UCSD-AML1 (cell line): ENCODE measurements at regions not wholly inside any gene's neighbourhood (a gene's known extent, or its start where the extent isn't known, plus 50 kb on each side); places are given as distances from the start of the nearest gene placed in this dataset.
"Not testable (repeated sequence)": the region's sequence is repeated elsewhere in the genome, so short reads cannot be mapped to it uniquely, and the experiment has no call there.

Experiments
- DNase-seq: peaks from one replicate; lab custom pipeline; 2025; ENCODE audit not compliant: unreplicated experiment; lab: John Stamatoyannopoulos, UW

DNA sequence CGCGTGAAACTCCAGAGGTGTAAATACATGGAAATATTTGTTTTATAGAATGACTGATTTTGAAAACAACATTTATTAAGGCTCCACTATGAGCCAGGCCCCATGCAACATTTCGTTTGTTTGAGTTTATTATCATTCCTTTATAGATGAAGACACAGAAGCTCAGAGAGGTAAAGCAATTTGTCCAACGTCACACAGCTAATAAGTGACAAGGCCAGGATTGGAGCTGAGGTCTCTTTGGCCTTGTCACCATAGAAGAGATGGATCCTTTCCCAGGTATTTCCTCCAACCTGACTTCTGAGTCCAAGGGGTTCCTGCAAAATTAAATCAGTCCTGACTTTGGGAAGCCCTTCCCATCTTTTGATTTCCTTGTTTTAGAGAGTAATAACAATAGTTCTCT is 98.0 kb downstream of the SYF2 start:
- no peak for DNase-seq

DNA sequence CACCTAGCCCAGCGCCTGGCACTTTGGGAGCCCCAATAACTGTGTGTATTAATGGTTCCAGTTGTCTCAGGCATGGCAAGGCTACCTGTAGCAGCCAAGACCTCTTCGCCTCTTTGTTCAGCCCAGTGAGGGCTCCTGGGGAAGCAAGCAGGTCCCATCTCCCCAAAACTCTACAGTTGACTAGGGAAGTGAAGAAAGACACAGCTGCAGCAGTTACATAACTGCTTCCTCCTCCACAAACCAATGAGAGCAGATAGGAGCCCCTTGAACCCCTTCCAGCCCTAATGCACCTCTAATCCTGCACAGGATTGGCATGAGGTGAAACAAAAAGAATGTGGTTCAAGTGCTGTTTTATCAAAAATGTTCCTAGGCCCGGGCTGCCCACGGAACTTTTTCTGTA is 100.5 kb downstream of the SYF2 start:
- DNase-seq = no peak

DNA sequence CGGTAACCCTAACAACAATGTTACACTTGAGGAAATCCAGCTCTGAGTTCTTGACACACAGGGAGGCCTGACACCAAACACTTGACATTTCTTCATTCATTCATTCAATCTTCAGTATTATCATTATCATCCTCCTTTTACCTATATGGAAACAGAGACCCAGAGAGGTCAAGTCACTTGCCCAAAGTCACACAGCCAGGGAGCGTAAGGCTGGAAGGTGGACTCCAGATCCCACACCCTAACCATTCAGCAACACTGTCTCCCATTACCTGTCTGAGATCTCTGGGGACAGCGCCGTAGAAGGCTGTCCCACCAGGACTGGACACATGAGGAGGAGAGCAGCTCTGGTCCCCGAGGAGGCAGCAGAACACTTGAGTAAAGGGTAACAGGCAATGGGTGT is 101.4 kb downstream of the SYF2 start:
- no peak for DNase-seq

DNA sequence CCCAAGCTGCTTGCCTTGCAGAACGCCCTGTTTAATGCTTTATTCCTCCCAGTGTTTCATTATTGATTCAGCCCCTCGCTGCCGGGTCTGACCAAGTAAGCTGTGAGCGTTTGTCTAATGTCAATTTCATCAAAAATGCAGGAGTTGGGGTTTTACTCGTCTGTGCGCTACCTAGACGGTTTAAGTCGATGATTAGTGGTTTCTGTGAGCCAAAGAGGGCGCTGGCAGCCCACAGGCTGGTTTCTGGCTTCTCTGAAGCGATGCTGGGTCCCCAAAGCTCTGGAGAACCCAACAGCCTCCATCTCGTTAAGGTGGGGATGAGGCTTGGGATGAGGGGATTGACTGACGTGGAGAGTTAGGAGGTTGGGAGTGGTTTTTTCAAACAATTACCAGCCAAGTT is 102.9 kb downstream of the SYF2 start:
- DNase-seq = no peak

DNA sequence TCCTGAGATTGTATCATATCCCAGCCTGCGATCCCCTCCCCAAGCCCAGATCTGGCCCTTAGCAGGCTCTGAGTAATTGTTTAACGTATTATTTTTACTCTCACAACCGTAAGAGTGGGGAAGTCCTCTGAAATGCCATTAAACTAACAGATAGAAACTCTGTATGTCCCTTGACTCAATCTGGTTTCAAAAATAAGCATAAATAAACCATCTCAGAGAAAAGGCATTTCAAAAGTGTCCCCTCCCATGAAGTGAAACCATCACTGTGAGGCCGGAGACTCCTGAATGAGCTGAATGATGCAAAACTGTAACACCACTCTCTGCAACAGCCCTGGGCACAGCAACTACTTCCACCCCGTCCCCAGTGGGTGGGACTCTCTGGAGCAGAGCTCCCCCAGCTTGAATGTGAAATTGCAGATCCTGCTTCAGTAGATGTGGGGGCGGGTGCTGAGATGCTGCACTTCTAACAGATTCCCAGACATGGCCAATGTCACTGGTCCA is 104.1 kb downstream of the SYF2 start:
- no peak for DNase-seq

DNA sequence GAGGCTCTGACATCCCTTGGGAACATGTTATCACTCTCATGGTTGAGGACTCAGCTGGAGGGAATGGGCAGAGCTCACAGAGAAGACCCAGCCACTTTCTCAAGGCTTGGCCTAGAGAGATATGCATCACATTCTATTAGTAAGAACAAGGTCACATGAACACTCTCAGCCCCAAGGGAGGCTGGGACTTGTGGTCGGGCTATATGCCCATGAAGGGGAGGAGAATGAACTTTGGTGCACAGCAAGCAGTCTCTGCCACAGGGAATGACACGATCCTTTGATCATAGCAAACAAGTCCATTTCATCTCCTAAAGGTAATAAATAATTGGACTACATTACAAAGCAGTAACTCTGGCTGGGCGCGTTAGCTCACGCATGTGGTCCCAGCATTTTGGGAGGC is 105.7 kb downstream of the SYF2 start:
- no peak for DNase-seq

DNA sequence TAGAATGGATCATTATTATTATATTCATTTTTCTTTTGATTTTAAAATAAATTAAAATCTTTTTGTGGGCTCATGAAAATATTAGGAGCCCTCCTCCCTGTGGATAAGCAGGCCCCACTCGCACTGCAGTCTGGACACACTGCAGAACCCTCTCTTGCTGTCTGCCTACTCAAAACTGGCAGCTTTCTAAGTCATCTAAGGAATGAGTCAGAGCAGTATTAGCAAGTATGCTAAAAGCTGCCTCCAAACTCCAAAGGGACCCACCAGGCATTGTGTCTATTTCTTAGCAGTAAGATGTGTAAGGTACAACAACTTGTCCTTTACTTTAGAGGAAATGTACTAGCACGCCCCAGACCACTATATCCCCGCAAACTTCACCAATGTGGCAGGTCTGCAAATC is 108.8 kb downstream of the SYF2 start:
- DNase-seq = no peak

DNA sequence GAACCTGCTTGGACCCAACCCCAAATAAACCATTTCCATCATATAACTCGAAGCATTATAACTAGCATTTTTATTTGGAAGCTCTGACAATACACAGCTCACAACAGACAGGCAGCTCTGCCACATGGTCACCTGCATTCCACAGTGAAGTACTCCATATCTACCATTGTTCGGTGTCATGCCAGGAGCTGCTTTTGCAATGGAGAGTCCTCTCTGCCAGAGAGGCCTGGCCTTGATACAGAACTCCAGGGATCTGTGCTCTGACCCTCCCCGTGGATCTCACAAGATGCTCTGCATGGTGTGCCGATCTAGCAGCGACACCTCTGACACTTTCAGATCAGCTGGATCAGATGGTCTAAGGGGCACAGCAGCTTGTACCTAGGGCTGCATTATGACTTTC is 109.6 kb downstream of the SYF2 start:
- DNase-seq = no peak

DNA sequence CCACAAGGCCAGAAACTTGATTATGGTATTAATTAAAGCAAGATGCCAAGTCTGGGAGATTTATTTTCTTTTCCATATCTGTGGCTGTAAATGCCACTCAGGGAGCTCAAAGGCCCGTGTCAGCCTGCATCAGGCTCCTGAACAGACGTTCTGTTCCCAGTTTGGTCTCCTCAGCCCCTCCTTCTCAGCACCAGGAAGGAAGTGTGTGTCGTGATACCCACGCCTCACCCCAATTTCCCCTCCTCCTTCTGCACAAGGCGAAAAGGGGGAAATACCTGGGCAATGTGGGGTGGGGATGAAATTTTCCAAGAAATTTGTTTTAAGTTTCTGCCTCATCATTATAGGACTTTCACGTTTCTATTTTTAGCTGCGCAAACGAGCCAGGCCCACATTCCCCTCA is 112.0 kb downstream of the SYF2 start:
- peak; percentile 61 for DNase-seq

DNA sequence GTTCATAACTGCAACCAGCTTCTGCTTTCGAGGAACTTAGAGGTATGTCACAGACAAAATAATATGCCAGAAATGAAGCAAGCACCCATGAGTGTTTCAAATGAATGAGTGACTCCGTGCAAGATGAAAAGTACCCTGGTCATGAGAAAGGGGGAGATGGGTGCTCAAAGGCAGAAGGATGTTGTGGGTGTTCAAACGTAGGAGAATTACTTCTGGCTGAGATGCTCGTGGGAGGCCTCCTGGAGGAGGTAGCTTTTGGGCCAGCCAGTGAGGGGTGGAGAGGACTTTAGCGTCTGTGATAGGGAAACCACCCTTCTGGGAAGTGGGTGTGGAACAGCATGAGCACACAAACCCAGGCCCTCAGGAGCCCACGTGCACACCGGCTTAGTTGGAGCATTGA is 113.8 kb downstream of the SYF2 start:
- no peak for DNase-seq

DNA sequence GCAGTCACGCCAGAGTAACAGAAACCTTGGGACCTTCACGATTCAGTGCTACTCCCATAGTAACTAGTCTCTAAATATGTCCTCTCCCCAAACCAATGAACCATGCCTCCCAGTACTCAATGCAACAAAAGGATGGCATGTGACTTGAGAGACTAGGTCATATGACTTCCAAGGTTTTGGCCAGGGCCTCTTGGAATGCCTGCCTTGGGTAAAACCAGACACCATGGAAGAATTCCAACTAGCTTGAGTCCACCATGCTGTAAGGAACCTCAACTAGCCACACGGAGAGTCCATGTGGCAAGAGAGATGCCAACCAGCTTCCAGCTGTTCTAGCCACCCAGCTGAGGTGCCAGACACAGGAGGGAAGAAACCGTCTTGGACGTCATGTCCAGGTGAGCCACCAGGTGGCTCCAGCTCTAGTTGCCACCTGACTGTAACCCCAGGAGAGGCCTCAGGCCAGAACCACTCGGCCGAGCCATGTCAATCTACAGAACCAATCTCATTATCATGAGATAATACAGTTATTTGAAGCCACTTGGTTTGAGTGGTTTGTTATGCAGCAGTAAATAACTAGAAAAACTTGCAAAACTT is 115.0 kb downstream of the SYF2 start:
- peak; percentile 35 for DNase-seq

DNA sequence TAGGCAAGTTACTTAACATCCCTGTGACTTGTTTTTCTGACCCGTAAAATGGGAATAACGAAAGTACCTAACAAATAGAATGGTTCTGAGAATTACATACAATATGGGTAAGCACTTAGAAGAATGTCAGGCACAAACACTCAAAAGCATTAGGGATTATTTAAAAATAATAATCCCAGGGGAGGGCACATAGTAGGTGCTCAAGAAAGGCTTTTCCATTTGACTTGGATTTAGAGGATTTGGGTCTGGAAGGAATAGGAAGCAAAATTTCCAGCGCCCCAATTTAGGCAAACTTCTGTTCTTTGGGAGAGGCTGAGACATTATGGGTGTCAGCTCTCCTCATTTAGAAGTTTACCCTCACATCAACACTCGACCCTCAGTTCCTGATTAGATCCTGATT is 115.5 kb downstream of the SYF2 start:
- DNase-seq = no peak

DNA sequence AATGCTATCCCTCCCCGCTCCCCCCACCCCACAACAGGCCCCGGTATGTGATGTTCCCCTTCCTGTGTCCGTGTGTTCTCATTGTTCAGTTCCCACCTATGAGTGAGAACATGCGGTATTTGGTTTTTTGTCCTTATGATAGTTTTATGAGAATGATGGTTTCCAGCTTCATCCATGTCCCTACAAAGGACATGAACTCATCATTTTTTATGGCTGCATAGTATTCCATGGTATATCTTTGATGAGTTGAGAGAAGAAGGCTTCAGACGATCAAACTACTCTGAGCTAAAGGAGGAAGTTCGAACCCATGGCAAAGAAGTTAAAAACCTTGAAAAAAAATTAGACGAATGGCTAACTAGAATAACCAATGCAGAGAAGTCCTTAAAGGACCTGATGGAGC is 116.2 kb downstream of the SYF2 start:
- DNase-seq = not testable (repeated sequence)

DNA sequence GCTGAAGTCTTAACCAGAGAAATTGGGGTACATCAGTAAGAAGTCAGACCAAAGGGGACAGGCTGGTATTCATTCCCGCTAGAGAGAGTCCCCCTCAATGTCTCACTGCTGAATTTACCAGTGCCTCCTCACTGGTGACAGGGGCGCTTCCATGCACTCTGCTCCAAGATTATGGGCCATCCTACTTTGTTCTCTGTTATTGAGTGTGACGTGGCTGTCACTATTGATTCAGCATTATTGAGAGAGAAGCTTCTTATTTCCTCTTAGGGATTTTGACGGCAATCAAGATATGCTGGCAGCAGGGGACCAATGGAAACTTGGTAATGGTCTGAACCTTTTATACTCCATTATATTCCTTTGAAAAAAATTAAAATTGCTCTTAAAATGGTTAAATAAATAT is 118.6 kb downstream of the SYF2 start:
- DNase-seq = no peak

DNA sequence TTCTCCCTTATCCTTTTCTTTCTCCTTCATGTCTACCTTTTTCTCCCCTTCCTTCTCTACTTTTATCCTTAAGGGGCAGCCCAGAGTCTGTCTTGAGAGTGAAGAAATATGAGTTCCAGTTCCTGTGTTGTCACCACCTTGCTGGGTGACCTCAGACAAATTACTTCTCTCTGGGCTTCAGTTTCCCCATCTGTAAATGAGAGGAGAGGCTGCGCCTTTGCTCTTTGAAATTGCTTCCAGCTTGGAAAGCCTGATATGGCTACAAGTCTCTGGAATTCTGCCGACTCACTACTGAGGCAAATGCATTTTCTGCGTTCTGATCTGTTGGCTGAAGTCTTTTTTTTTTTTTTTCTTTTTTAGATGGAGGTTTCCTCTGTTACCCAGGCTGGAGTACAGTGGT is 119.2 kb downstream of the SYF2 start:
- DNase-seq = no peak

DNA sequence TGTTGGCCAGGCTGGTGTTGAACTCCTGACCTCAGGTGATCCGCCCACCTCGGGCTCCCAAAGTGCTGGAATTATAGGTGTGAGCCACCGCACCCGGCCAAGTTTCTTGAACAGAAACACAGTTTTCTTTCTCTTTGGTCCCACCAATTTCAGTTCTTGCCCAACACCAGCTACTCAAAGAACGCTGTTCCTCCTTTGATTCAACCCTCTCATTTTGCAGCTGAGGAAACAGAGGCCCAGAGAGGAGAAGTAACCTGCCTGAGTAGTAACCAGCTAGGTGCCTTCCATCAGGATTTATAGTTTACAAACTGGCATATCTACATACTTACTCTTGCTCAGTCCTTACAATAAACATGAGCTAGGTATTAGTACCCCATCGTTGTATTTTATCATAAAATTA is 119.9 kb downstream of the SYF2 start:
- no peak for DNase-seq

DNA sequence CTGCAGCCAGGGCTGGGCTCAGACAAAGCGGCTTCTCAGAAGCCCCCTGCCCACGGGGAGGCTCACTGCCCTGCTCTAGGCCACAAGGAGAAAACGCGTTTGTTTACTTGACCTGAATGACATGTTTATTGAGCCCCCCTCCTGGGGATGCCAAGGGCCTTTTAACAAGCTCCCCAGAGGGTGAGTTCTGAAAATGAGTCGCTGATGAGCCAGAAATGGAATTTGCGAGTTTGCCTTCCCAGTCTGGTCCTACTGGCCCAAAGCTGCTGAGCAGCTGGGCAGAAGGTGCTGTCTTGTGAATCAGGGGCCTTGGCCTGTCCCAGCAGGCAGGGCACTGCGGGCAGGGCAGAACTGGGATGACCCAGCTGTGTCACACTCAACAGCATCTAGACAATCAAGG is 120.6 kb downstream of the SYF2 start:
- no peak for DNase-seq

DNA sequence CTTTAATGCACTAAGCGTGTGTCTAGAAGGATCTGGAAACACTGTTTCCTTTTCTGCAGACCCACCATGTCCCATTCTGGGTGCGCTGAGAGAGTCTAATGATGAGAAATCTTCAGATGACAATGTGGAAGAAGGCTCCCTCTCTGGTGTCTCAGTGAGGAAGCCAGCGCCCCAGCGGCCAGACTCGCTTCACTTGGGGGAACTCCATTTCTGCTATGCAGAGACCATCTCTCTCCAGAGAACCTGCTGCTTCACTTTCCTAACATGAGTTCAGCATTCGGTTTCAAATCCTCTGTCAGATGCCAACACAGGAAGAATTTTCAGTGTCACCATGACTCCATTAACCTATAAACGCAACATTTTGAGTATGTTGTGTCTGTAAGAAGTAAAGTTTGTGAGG is 121.8 kb downstream of the SYF2 start:
- DNase-seq = no peak

DNA sequence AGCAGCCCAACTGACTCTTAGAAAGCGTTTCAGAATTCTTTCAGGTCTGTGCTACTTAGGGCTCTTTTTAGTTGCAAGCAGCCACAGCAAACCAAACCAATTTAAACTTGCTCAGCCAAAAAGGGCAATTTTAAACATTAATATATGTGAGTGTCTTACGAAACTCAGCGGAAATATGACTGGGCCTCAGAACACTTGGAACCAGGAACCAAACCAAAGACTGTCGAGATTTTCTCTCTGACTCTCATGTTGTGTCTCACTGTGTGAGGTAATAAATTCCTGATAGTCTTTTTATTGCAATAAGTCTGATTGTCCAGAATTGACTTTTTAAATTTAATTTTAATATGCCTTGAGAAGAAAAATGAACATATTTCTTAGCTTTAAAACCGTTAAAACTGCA is 122.3 kb downstream of the SYF2 start:
- no peak for DNase-seq

DNA sequence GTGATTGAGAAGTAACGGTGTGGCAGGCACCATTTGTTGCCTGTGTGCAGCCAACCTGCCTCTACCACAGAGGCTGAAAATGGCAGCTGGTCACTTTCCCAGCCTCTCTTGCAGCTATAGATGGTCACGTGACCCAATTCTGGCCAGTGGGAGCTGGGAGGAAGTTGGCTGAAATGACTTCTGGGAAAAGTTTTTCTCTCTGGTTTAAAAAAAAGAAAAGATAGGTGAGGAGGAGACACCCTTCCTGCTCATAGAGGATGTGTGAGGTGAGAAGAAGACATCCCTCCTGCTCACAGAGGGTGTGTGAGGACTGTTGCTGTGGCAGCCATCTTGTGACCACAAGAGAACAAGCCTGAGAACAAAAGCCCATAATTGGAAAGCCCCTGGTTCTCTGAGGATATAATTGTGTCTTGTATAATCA is 122.8 kb downstream of the SYF2 start:
- no peak for DNase-seq

DNA sequence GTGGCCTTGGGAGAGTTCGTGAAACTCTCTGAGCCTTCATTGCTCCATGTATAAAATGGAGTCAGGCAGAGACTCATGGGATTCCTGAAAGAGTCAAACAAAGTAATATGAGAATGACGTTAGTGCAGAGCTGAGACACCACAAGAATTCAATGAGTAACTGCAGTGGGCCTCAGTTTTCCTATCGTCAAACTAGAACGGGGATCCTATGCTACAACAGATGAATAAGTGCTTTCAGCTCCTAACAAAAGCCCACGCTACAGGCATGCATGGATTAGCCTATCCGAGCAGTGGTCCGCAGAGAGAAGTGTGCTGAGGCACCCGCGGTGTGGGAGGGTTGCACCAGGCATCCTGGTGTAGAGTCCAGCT is 124.7 kb downstream of the SYF2 start:
- no peak for DNase-seq

DNA sequence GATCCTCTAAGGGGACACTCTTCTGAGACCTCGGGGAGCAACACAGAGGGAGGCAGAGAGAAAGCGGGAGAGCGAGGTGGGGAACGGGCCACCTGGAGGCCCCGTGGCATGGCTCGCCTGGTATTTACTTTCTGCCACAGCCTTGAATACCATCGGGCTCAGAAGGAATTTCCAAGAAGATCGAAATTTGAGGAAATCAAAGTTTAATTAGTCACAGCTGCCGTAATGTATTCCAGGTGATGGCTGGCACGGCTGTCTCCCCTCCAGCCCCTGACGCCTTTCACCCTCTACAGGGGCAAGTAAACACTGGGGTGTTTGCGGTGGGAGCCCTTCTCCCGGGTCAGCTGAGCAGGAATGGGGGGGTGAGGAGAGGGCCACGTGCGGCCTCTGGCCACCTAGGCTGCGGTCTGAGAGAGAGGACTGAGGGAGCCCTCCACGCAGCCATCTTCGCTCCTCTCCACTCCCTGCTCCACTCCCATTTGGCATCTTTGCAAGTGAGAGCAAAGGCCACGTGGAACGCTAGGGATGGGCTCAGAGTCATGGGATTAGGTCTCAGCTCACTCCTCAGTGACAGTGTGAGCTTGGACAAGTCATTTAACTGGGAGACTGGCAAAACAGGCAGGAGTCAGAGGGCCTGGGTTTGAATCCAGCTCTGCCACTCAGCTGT is 125.2 kb downstream of the SYF2 start:
- no peak for DNase-seq

DNA sequence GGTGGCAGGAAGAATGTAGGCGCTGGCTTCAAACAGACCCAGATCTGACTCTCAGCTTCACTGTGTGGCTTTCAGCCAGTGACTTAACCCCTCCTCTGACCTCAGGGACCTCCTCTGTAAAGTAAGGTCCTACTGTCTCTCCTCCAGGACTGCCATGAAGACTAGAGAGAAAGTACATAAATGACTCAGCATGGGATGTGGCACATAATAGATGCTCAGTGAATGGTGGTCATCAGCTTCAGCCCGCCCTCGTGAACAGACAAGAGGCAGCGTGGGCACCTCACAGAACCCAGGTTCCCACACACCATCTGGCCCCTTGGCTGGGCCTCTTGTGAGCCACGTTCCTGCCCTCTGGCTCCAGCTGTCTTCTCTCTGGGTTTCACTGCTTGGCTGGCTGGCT is 126.0 kb downstream of the SYF2 start:
- DNase-seq = no peak
